Gastroesophageal sphincter (tissue), 4 donors: ENCODE measurements at regions not wholly inside any gene's neighbourhood (a gene's known extent, or its start where the extent isn't known, plus 50 kb on each side); places are given as distances from the start of the nearest gene placed in this dataset.

Experiments used
- ATAC-seq: fragments of 150-250 bp; one replicate; pipeline ENCODE4 v1.9.1; 2016; ENCODE audit warnings: mild to moderate bottlenecking, moderate library complexity
- H3K27ac ChIP-seq, 4 donors: fragments of 200-600 bp; sonication (generic) in 3 of 4; 1 replicate in 3 of 4; 2 replicates in 1 of 4; pipeline ENCODE4 v1.5.1; 2016 to 2019
- H3K27me3 ChIP-seq: fragments of 200-600 bp; sonication (generic); one replicate; pipeline ENCODE4 v1.5.1; 2019
- H3K36me3 ChIP-seq, 2 donors: fragments of 200-600 bp; sonication (generic); one replicate each; pipeline ENCODE4 v1.5.1; 2019; ENCODE audit warnings: control low read depth in 1 of 2
- H3K4me1 ChIP-seq, 3 donors: fragments of 200-600 bp; sonication (generic); 1 replicate in 2 of 3; 2 replicates in 1 of 3; pipeline ENCODE4 v1.5.1; 2016 to 2019; ENCODE audit warnings: control low read depth in 2 of 3
- H3K4me3 ChIP-seq, 2 donors: fragments of 200-600 bp; sonication (generic); one replicate each; pipeline ENCODE4 v1.5.1; 2019; ENCODE audit warnings: mild to moderate bottlenecking in 1 of 2, moderate library complexity in 1 of 2
- H3K9me3 ChIP-seq, 3 donors: fragments of 200-600 bp; sonication (generic); one replicate each; pipeline ENCODE4 v1.5.1; 2017 to 2019; ENCODE audit warnings: control low read depth in 2 of 3
- CTCF ChIP-seq, 4 experiments: fragments of 200-600 bp in 2 of 4; fragments of 450-650 bp in 2 of 4; sonication (generic) in 1 of 4; IDR thresholded peaks; one replicate each; pipeline ENCODE4 v1.5.1; 2017 to 2019; ENCODE audit warnings: antibody characterized with exemption in 4 of 4, mild to moderate bottlenecking in 2 of 4, moderate library complexity in 2 of 4
- EP300 ChIP-seq: sonication (generic); formaldehyde crosslinking; IDR thresholded peaks from one replicate; pipeline ENCODE4 v1.6.1; 2017; ENCODE audit warnings: antibody characterized with exemption, mild to moderate bottlenecking
- POLR2A ChIP-seq, 2 donors: fragments of 450-650 bp; IDR thresholded peaks; one replicate each; pipeline ENCODE4 v1.6.1; 2017; ENCODE audit warnings: antibody characterized with exemption in 2 of 2, mild to moderate bottlenecking in 2 of 2, moderate library complexity in 1 of 2
- POLR2AphosphoS5 ChIP-seq: sonication (generic); formaldehyde crosslinking; IDR thresholded peaks from one replicate; pipeline ENCODE4 v1.6.1; 2017; ENCODE audit warnings: antibody characterized with exemption
- whole genome bisulfite sequencing, 2 donors: methylation state at CpG; one replicate each; pipeline ENCODE4 v1.1.5; 2018; ENCODE audit warnings: low coverage in 1 of 2; 5-methylcytosine and 5-hydroxymethylcytosine counted together

- Histone ChIP-seq H3K36me3 (no peaks in the 10 kb centered on the region), H3K4me3 (no peak overlapping the region), H3K27me3 (peaks cover 78% of the 10 kb centered on the region), H3K9me3 (peaks cover 0 to 10% (median 0%) of the 10 kb centered on the region in 3 donors), H3K4me1 (no peaks in the 10 kb centered on the region), H3K27ac (no peak overlapping the region)
- whole genome bisulfite sequencing, 2 donors, result 45 to 69% methylated on average over 2 of the region's 3 CpGs
- no peak for TF ChIP-seq EP300
- TF ChIP-seq POLR2A (IDR thresholded peaks at IDR 0.05), result no peak
- no peak for TF ChIP-seq POLR2AphosphoS5
- TF ChIP-seq CTCF (IDR thresholded peaks at IDR 0.05), result no peak
- ATAC-seq, result no peak
These were observed 68.9 kb upstream of the ANKRD34C start for GRCh38 chr15:79213650-79214049.

- peaks cover 84% of the 10 kb centered on the region for H3K27me3 ChIP-seq
- no peaks in the 10 kb centered on the region for H3K36me3 ChIP-seq
- no peak overlapping the region for H3K4me3 ChIP-seq
- H3K27ac ChIP-seq, result no peak overlapping the region
- no peaks in the 10 kb centered on the region for H3K4me1 ChIP-seq
- no peak for TF ChIP-seq EP300
- TF ChIP-seq POLR2A (IDR thresholded peaks at IDR 0.05), result no peak
- no peak for TF ChIP-seq CTCF (IDR thresholded peaks at IDR 0.05)
- TF ChIP-seq POLR2AphosphoS5, result no peak
- ATAC-seq, result no peak
- H3K9me3 ChIP-seq, result peaks cover 0 to 7% (median 0%) of the 10 kb centered on the region in 3 donors
- 83 to 95% methylated on average over 4 to 5 of the region's 11 CpGs for WGBS, 2 donors
These were observed 69.8 kb upstream of the ANKRD34C start for GRCh38 chr15:79212589-79213157.

- Histone ChIP-seq H3K27ac (no peak overlapping the region), H3K9me3 (no peaks in the 10 kb centered on the region), H3K4me3 (no peak overlapping the region), H3K36me3 (no peaks in the 10 kb centered on the region), H3K4me1 (no peaks in the 10 kb centered on the region), H3K27me3 (peaks cover 89% of the 10 kb centered on the region)
- no peak for ATAC-seq
- 71 to 85% methylated on average over 1 of the region's 1 CpG for WGBS, 2 donors
- no peak for TF ChIP-seq CTCF (IDR thresholded peaks at IDR 0.05)
- no peak for TF ChIP-seq POLR2A (IDR thresholded peaks at IDR 0.05)
- TF ChIP-seq POLR2AphosphoS5, result no peak
These were observed 71.0 kb upstream of the ANKRD34C start for GRCh38 chr15:79211481-79211880.

- Histone ChIP-seq H3K9me3 (no peaks in the 10 kb centered on the region), H3K27me3 (peaks cover 88% of the 10 kb centered on the region), H3K36me3 (no peaks in the 10 kb centered on the region), H3K27ac (no peak overlapping the region), H3K4me3 (no peak overlapping the region), H3K4me1 (no peaks in the 10 kb centered on the region)
- WGBS, 2 donors, result 3 to 6% methylated on average over 3 to 12 of the region's 17 CpGs
- TF ChIP-seq POLR2AphosphoS5 (no peak), EP300 (no peak), POLR2A (IDR thresholded peaks at IDR 0.05) (no peak), CTCF (IDR thresholded peaks at IDR 0.05) (no peak)
- ATAC-seq, result no peak
These were observed 72.8 kb upstream of the ANKRD34C start for GRCh38 chr15:79209690-79210089.

- ATAC-seq, result no peak
- H3K27ac ChIP-seq, result no peak overlapping the region
- no peaks in the 10 kb centered on the region for H3K9me3 ChIP-seq
- no peak overlapping the region for H3K4me3 ChIP-seq
- H3K4me1 ChIP-seq, result no peaks in the 10 kb centered on the region
- TF ChIP-seq POLR2A (IDR thresholded peaks at IDR 0.05) (no peak), EP300 (no peak), POLR2AphosphoS5 (no peak), CTCF (IDR thresholded peaks at IDR 0.05) (no peak)
- no peaks in the 10 kb centered on the region for H3K36me3 ChIP-seq
- 50 to 79% methylated on average over 4 of the region's 7 CpGs for WGBS, 2 donors
- peaks cover 88% of the 10 kb centered on the region for H3K27me3 ChIP-seq
These were observed 73.4 kb upstream of the ANKRD34C start for GRCh38 chr15:79209116-79209515.
